Lung (tissue), 11 donors: ENCODE measurements at regions not wholly inside any gene's neighbourhood (a gene's known extent, or its start where the extent isn't known, plus 50 kb on each side); places are given as distances from the start of the nearest gene placed in this dataset.
"Not testable (repeated sequence)": the region's sequence is repeated elsewhere in the genome, so short reads cannot be mapped to it uniquely, and the experiment has no call there.

ENCODE experiments used
- ATAC-seq: fragments of 200-7000 bp; cut with Tn5 transposase; one replicate; pipeline ENCODE4 v1.9.1; 2020; ENCODE audit warnings: moderate number of reproducible peaks; ENCODE audit not compliant: insufficient read depth, low FRiP score
- DNase-seq, 3 donors: peaks; one replicate each; pipeline ENCODE4 v3.0.0-alpha.2; 2013 to 2017
- H3K27ac ChIP-seq, 2 donors: one replicate each; pipeline ENCODE4 v1.5.1; 2013; ENCODE audit warnings: mild to moderate bottlenecking in 2 of 2, moderate library complexity in 2 of 2, control low read depth in 1 of 2, inconsistent platforms in 1 of 2, low read depth in 1 of 2, low read length in 1 of 2
- H3K27me3 ChIP-seq, 3 donors: one replicate each; pipeline ENCODE4 v1.5.1; 2013; ENCODE audit warnings: low read length in 2 of 3; ENCODE audit not compliant: control insufficient read depth in 3 of 3, insufficient read depth in 3 of 3
- H3K36me3 ChIP-seq, 4 donors: one replicate each; pipeline ENCODE4 v1.5.1; 2013; ENCODE audit warnings: low read length in 4 of 4, mild to moderate bottlenecking in 1 of 4, moderate library complexity in 1 of 4; ENCODE audit not compliant: control insufficient read depth in 4 of 4, insufficient read depth in 4 of 4
- H3K4me1 ChIP-seq, 5 donors: one replicate each; pipeline ENCODE4 v1.5.1; 2013; ENCODE audit warnings: low read length in 5 of 5, mild to moderate bottlenecking in 2 of 5, moderate library complexity in 1 of 5; ENCODE audit not compliant: control insufficient read depth in 5 of 5, insufficient read depth in 5 of 5
- H3K4me3 ChIP-seq: one replicate; pipeline ENCODE4 v1.5.1; 2013; ENCODE audit warnings: mild to moderate bottlenecking, control low read depth, moderate library complexity
- H3K9ac ChIP-seq, 2 donors: one replicate each; pipeline ENCODE4 v1.5.1; 2013; ENCODE audit warnings: low read length in 2 of 2, control low read depth in 1 of 2; ENCODE audit not compliant: insufficient read depth in 1 of 2
- H3K9me3 ChIP-seq, 4 donors: one replicate each; pipeline ENCODE4 v1.5.1; 2013; ENCODE audit warnings: low read length in 3 of 4, mild to moderate bottlenecking in 1 of 4, moderate library complexity in 1 of 4; ENCODE audit not compliant: control insufficient read depth in 4 of 4, insufficient read depth in 3 of 4
- CTCF ChIP-seq: IDR thresholded peaks from 2 replicates; pipeline ENCODE4 v1.5.1; 2012; ENCODE audit warnings: mild to moderate bottlenecking; ENCODE audit errors: control extremely low read depth, extremely low read depth
- WGBS, 2 donors: extraction: QIAGEN DNeasy Blood & Tissue Kit; methylation state at CpG; one replicate each; pipeline ENCODE4 v1.1.7; 2013; 5-methylcytosine and 5-hydroxymethylcytosine counted together
- donor health status: control.
- donor health status: control.
- donor health status: Bipolar disorder and iron deficiency.
- donor health status: healthy.
- donor health status: DM: yes; HTN: yes; CAD: no.

GRCh38 chr1:105243969-105244368 lies 1494.3 kb downstream of the AMY1C start:
- no peak overlapping the region for H3K9ac ChIP-seq
- 16 to 19% methylated on average over 1 of the region's 1 CpG for WGBS, 2 donors
- no peak overlapping the region for H3K4me3 ChIP-seq
- no peaks in the 10 kb centered on the region for H3K4me1 ChIP-seq
- no peaks in the 10 kb centered on the region for H3K27me3 ChIP-seq
- TF ChIP-seq CTCF = no peak
- H3K27ac ChIP-seq = no peak overlapping the region
- H3K9me3 ChIP-seq = peaks cover 0 to 3% (median 0%) of the 10 kb centered on the region in 4 donors
- H3K36me3 ChIP-seq = no peaks in the 10 kb centered on the region
- DNase-seq = peak in 2 of 3 donors; percentile 0 to 19
- no peak for ATAC-seq

- ATAC-seq = no peak
- Histone ChIP-seq H3K9ac (no peak overlapping the region), H3K27ac (no peak overlapping the region), H3K9me3 (no peaks in the 10 kb centered on the region), H3K27me3 (no peaks in the 10 kb centered on the region), H3K4me1 (no peaks in the 10 kb centered on the region), H3K4me3 (no peak overlapping the region), H3K36me3 (no peaks in the 10 kb centered on the region)
- no peak for TF ChIP-seq CTCF
- 73 to 81% methylated on average over 1 of the region's 1 CpG for WGBS, 2 donors
- DNase-seq = no peak
Observed at GRCh38 chr1:105254906-105255305, 1505.2 kb downstream of the AMY1C start.

GRCh38 chr1:105260001-105260400 lies 1510.3 kb downstream of the AMY1C start:
- Histone ChIP-seq H3K4me3 (no peak overlapping the region), H3K27me3 (no peaks in the 10 kb centered on the region), H3K9me3 (peaks cover 0 to 6% (median 0%) of the 10 kb centered on the region in 4 donors), H3K4me1 (no peaks in the 10 kb centered on the region), H3K27ac (no peak overlapping the region), H3K36me3 (no peaks in the 10 kb centered on the region), H3K9ac (no peak overlapping the region)
- no peak for DNase-seq
- WGBS, 2 donors = 74 to 83% methylated on average over 7 of the region's 7 CpGs
- TF ChIP-seq CTCF = no peak
- ATAC-seq = no peak

GRCh38 chr1:105270966-105271365 lies 1521.3 kb downstream of the AMY1C start:
- DNase-seq = no peak
- WGBS, 2 donors = 64 to 75% methylated on average over 2 of the region's 2 CpGs
- H3K36me3 ChIP-seq = no peaks in the 10 kb centered on the region
- no peaks in the 10 kb centered on the region for H3K27me3 ChIP-seq
- H3K4me1 ChIP-seq = no peaks in the 10 kb centered on the region
- H3K9me3 ChIP-seq = peaks cover 0 to 4% (median 1%) of the 10 kb centered on the region in 4 donors
- no peak overlapping the region for H3K9ac ChIP-seq
- no peak overlapping the region for H3K27ac ChIP-seq
- no peak for TF ChIP-seq CTCF
- no peak overlapping the region for H3K4me3 ChIP-seq
- no peak for ATAC-seq

- not testable (repeated sequence) for H3K4me1 ChIP-seq, H3K27me3 ChIP-seq, H3K27ac ChIP-seq, DNase-seq, H3K9ac ChIP-seq, ATAC-seq, H3K36me3 ChIP-seq, H3K9me3 ChIP-seq, H3K4me3 ChIP-seq
- WGBS, 2 donors = 96 to 97% methylated on average over 8 of the region's 8 CpGs
Observed at GRCh38 chr1:105272376-105272775, 1522.7 kb downstream of the AMY1C start.
